CD8-positive, alpha-beta memory T cell (primary cell): ENCODE measurements at regions not wholly inside any gene's neighbourhood (a gene's known extent, or its start where the extent isn't known, plus 50 kb on each side); places are given as distances from the start of the nearest gene placed in this dataset.

Source experiments
- CTCF ChIA-PET: fragments of 350-600 bp; sonication (Branson Sonifier 250); formaldehyde crosslinking; loops from one replicate; lab custom pipeline; 2021; ENCODE audit warnings: antibody characterized with exemption; lab: Charles Lee
- POLR2A ChIA-PET: fragments of 350-600 bp; sonication (Branson Sonifier 250); formaldehyde crosslinking; loops from one replicate; lab custom pipeline; 2021; ENCODE audit warnings: antibody characterized with exemption; lab: Charles Lee
- DNase-seq, 5 donors: peaks; one replicate each; pipeline versions ENCODE4 v3.0.0 to v3.0.0-alpha.2; 2020 to 2022; ENCODE audit warnings: mixed read lengths in 1 of 5
- H3K27ac ChIP-seq: one replicate; pipeline ENCODE4 v1.7.0; 2013; ENCODE audit warnings: low read depth, mild to moderate bottlenecking, low read length, moderate library complexity
- H3K27me3 ChIP-seq: 2 replicates; pipeline ENCODE4 v1.7.0; 2013; ENCODE audit warnings: low read length, mild to moderate bottlenecking; ENCODE audit not compliant: insufficient read depth, poor library complexity, severe bottlenecking
- H3K36me3 ChIP-seq: 2 replicates; pipeline ENCODE4 v1.7.0; 2013; ENCODE audit warnings: mild to moderate bottlenecking, low read length, moderate library complexity; ENCODE audit not compliant: insufficient read depth
- H3K4me1 ChIP-seq: 2 replicates; pipeline ENCODE4 v1.7.0; 2013; ENCODE audit warnings: mild to moderate bottlenecking, low read length, moderate library complexity; ENCODE audit not compliant: insufficient read depth
- H3K4me3 ChIP-seq: 2 replicates; pipeline ENCODE4 v1.7.0; 2013; ENCODE audit warnings: mild to moderate bottlenecking, low read length
- H3K9me3 ChIP-seq: 2 replicates; pipeline ENCODE4 v1.7.0; 2013; ENCODE audit warnings: mild to moderate bottlenecking, low read length
- H3K27ac Mint-ChIP-seq, 8 donors: one replicate each; pipeline ENCODE4 v1.8.0; 2020 to 2021; ENCODE audit warnings: mixed read lengths in 8 of 8, mild to moderate bottlenecking in 6 of 8, inconsistent platforms in 3 of 8, moderate library complexity in 3 of 8
- H3K27me3 Mint-ChIP-seq, 2 donors: one replicate each; pipeline ENCODE4 v1.8.0; 2020 to 2021; ENCODE audit warnings: mixed read lengths in 2 of 2, mild to moderate bottlenecking in 1 of 2, moderate library complexity in 1 of 2
- H3K36me3 Mint-ChIP-seq, 3 donors: one replicate each; pipeline ENCODE4 v1.8.0; 2020 to 2021; ENCODE audit warnings: mixed read lengths in 3 of 3, inconsistent platforms in 1 of 3, mild to moderate bottlenecking in 1 of 3
- H3K4me1 Mint-ChIP-seq, 3 donors: one replicate each; pipeline ENCODE4 v1.8.0; 2020 to 2021; ENCODE audit warnings: mixed read lengths in 3 of 3, inconsistent platforms in 1 of 3, mild to moderate bottlenecking in 1 of 3
- H3K4me3 Mint-ChIP-seq, 7 donors: one replicate each; pipeline ENCODE4 v1.8.0; 2020 to 2021; ENCODE audit warnings: mixed read lengths in 7 of 7, mild to moderate bottlenecking in 6 of 7, moderate library complexity in 4 of 7, inconsistent platforms in 2 of 7
- H3K9me3 Mint-ChIP-seq, 5 donors: one replicate each; pipeline ENCODE4 v1.8.0; 2020 to 2022; ENCODE audit warnings: mixed read lengths in 5 of 5, mild to moderate bottlenecking in 3 of 5, moderate library complexity in 2 of 5, inconsistent platforms in 1 of 5

DNA sequence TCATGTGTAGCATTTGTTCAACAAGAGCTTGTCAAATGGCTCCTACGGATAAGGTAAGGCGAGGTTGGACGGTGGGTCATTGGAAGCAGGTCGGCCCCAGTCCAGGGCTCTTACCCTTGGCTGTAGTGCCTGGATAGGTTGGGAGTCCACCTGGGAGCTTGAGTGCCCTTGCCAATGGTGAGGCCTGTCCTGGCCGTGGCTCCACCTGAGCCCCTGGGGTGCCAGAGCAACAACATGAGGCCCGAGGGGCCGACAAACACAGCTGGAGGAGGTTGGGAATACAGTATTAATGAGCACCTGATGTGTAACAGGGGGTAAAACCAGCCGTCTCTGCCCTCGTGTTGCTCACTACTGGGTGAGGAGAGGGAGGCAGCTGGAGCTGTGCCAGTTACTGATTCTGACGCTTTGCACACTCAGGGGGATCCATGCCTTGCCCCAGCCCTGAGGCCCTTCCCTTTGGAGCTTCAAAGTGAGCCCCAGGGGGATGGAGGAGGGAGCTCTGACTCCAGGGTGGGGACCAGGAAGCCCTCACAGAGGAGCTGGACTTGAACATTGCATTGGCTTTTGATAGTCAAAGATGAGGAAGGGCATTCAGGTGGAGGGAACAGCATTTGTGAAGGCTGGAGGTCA, 87.2 kb downstream of the RHOB start:
- Histone ChIP-seq H3K27me3 (no peaks in the 10 kb centered on the region), H3K4me1 (no peaks in the 10 kb centered on the region), H3K9me3 (no peaks in the 10 kb centered on the region), H3K4me3 (no peak overlapping the region), H3K27ac (no peak overlapping the region), H3K36me3 (no peaks in the 10 kb centered on the region)
- Mint-ChIP-seq H3K27me3 (peaks cover 1 to 9% of the 10 kb centered on the region in 2 donors), H3K4me3 (peak overlapping the region in 1 of 7 donors; percentile 20), H3K36me3 (no peaks in the 10 kb centered on the region), H3K4me1 (no peaks in the 10 kb centered on the region), H3K27ac (no peak overlapping the region), H3K9me3 (no peaks in the 10 kb centered on the region)
- ChIA-PET POLR2A (no interaction called here), CTCF (interaction anchor here (1.0 to 1.3 kb wide), 2 partner anchors 8 to 110 kb away, joined by 3 read pairs; no protein-coding TSS in a partner anchor)
- no peak for DNase-seq

DNA sequence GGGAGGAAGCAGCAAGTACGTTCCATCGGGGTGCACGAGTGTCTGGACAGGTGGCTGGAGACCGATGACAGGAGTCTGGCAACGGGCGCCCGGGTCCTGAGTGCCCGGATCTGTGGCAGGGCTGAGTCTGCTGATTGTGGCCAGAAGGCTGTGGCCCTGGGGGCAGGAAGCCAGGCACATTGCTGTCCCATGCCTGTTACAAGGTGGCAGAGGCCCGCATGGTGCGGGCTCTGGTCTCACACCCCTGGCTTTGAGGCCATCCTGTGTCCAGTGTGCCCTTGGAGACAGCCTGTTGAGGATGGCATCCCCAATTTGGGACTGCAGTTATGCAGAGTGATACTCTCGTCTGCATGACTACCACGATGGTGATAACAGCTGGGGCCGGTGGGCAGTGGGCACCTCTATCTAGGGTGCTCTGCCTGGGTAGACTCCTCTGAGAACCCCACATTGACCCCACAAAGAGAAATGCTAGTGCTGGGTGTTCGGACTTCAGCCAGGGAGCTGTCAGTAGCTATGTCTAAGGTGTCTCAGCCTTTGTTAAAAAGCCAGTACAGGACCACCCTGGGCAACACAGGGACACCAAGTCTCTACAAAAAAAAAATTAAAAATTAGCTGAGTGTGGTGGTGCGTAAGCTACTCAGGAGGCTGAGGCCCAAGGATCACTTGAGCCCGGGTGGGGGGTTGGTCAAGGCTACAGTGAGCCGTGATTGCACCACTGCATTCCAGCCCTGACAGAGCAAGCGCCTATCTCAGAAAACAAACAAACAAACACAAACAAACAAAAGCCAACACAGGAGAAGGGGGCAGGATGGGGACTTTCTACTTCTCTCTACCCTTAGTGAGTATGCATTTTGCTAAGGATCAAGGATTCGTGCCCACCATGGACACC, 88.3 kb downstream of the RHOB start:
- CTCF ChIA-PET = no interaction called here
- no peaks in the 10 kb centered on the region for H3K9me3 ChIP-seq
- Mint-ChIP-seq H3K36me3 (no peaks in the 10 kb centered on the region), H3K4me3 (no peak overlapping the region), H3K9me3 (no peaks in the 10 kb centered on the region), H3K27me3 (peaks cover 1 to 9% of the 10 kb centered on the region in 2 donors), H3K27ac (no peak overlapping the region), H3K4me1 (peaks cover 0 to 1% (median 0%) of the 10 kb centered on the region in 3 donors)
- H3K27me3 ChIP-seq = no peaks in the 10 kb centered on the region
- POLR2A ChIA-PET = no interaction called here
- no peak for DNase-seq
- no peak overlapping the region for H3K27ac ChIP-seq
- no peaks in the 10 kb centered on the region for H3K4me1 ChIP-seq
- no peaks in the 10 kb centered on the region for H3K36me3 ChIP-seq
- H3K4me3 ChIP-seq = no peak overlapping the region

DNA sequence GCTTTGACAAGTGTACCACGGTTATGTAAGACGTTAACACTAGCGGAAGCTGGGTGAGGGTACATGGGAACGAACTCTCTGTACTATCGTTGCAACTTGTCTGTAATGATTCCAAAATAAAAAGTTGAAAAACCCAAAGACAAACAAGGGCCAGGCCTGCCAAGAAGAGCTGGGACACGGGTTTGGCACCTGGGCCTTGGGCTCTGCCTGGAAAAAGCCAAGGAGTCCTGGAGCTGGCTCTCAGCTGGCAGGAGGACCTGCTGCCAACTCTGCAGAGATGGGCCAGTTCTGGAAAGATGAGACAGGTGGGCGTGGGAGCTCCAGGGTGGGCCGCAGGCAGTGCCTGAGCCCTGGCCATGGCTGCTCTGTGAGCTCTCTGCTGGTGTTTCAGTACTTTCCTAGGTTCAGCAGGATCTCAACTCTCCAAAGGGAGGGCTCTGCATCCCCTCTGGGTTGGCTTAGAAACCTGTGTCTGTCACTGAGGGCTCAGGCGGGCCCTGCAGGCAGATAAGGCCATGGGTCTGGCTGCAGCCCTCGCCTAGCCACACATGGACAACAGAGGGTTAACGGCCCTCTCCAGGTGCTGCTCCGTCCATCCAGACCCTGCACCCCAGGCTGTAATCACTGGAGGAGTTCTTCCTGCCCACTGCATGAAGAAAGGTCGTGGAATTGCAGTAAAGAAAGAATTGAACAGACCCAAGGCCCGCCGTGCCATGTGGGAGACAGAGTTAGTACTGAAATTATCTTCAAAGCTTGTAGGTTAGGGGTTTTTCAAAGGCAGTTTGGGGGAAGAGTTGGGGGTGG, 89.9 kb downstream of the RHOB start:
- H3K27me3 Mint-ChIP-seq = peaks cover 3 to 9% of the 10 kb centered on the region in 2 donors
- POLR2A ChIA-PET = no interaction called here
- H3K27ac Mint-ChIP-seq = no peak overlapping the region
- no peaks in the 10 kb centered on the region for H3K36me3 ChIP-seq
- peaks cover 0 to 1% (median 0%) of the 10 kb centered on the region in 3 donors for H3K4me1 Mint-ChIP-seq
- no peaks in the 10 kb centered on the region for H3K9me3 Mint-ChIP-seq
- no peak overlapping the region for H3K4me3 Mint-ChIP-seq
- no peaks in the 10 kb centered on the region for H3K9me3 ChIP-seq
- H3K4me1 ChIP-seq = no peaks in the 10 kb centered on the region
- no peaks in the 10 kb centered on the region for H3K36me3 Mint-ChIP-seq
- no peaks in the 10 kb centered on the region for H3K27me3 ChIP-seq
- DNase-seq = no peak
- no peak overlapping the region for H3K4me3 ChIP-seq
- CTCF ChIA-PET = no interaction called here
- H3K27ac ChIP-seq = no peak overlapping the region

DNA sequence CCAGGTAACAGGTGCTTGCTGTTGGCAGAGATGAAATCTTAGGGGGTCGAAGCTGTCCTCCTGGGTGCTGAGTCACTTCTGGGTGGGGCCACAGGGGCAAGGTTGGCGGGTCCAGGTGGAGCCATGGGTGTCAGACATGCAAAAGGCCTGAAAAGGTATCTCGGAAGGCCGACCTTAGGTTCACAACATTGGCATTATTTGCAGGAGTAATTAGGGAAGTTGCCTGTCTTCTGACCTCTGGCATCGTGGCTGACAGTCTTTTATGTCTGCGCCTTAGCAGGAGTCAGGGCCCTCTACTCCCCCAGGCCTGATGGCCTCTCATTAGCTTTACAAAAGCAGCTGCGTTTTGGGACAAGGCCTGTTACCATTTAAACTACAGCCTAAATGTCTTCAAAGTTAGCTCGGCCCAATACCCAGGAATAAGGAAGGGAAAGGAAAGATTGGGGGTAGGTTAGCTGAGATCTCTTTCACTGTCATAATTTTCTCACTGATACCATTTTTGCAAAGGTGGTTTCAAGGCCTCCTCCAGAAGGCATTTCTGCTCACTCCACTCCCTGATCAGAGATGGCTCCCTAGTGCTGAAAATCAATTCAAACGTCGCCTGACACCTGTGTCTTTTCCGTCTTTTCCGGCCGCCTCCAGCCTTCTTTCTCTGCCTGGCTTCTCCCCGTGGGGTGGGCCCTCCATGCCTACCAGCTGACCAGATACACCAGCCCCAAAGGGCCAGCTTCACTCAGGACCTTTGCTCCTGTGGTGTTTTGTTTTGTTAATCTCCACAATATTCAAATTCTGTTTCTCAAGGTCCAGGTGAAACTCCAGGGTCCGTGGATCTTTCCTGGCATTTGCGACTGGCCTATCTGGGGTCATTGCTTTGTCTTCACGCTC, 90.8 kb downstream of the RHOB start:
- POLR2A ChIA-PET = no interaction called here
- CTCF ChIA-PET = no interaction called here
- H3K27ac ChIP-seq = no peak overlapping the region
- Mint-ChIP-seq H3K4me1 (peaks cover 0 to 1% (median 0%) of the 10 kb centered on the region in 3 donors), H3K27me3 (peaks cover 4 to 13% of the 10 kb centered on the region in 2 donors), H3K9me3 (no peaks in the 10 kb centered on the region), H3K4me3 (no peak overlapping the region), H3K27ac (peak overlapping the region in 1 of 8 donors; percentile 33), H3K36me3 (no peaks in the 10 kb centered on the region)
- H3K4me1 ChIP-seq = no peaks in the 10 kb centered on the region
- H3K9me3 ChIP-seq = no peaks in the 10 kb centered on the region
- no peak for DNase-seq
- H3K4me3 ChIP-seq = no peak overlapping the region
- H3K27me3 ChIP-seq = no peaks in the 10 kb centered on the region
- no peaks in the 10 kb centered on the region for H3K36me3 ChIP-seq

DNA sequence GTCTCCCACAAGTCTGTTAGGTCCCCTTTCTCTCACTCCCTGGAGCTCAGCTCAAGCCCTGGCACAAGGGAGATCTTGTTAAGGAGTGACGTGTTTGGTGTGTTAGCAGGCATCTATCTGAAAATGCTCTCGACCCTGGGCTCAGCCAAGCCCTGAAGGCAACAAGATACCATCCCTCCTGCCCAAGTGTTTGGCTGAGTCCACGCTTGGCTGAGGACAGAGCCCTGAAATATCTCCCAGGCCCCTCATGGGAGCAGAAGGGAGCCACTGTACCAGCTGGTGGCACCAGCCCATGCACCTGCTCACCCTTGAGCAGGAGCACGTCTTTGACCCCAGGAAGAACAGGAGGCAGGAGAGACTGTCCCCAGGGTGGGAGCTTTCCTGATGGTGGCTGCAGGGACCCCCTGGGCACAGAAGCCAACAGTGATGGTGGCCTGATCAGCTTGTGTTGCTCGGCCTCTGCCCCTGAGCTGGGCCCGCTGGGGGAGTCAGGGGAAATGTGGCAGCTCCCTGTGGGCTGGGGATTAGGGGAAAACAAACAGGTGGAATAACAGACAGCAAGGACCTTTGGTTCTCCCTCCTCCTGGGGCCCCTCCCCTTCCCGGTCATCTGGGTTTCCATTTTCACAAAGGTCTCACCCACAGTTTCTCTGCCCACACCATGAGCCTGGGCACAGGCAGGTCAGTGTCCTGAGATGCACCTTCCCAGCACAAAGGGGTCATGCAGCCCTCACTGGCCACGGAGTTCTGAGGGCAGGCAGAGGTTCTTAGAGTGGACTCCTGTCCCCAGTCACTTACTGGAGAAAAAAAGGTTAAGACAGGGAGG, 91.6 kb downstream of the RHOB start:
- Histone ChIP-seq H3K27ac (no peak overlapping the region), H3K9me3 (no peaks in the 10 kb centered on the region), H3K27me3 (no peaks in the 10 kb centered on the region), H3K4me1 (no peaks in the 10 kb centered on the region), H3K4me3 (no peak overlapping the region), H3K36me3 (no peaks in the 10 kb centered on the region)
- Mint-ChIP-seq H3K4me3 (no peak overlapping the region), H3K27me3 (peaks cover 4 to 17% of the 10 kb centered on the region in 2 donors), H3K27ac (no peak overlapping the region), H3K9me3 (no peaks in the 10 kb centered on the region), H3K36me3 (no peaks in the 10 kb centered on the region), H3K4me1 (peaks cover 0 to 1% (median 0%) of the 10 kb centered on the region in 3 donors)
- DNase-seq = no peak
- ChIA-PET CTCF (no interaction called here), POLR2A (no interaction called here)

DNA sequence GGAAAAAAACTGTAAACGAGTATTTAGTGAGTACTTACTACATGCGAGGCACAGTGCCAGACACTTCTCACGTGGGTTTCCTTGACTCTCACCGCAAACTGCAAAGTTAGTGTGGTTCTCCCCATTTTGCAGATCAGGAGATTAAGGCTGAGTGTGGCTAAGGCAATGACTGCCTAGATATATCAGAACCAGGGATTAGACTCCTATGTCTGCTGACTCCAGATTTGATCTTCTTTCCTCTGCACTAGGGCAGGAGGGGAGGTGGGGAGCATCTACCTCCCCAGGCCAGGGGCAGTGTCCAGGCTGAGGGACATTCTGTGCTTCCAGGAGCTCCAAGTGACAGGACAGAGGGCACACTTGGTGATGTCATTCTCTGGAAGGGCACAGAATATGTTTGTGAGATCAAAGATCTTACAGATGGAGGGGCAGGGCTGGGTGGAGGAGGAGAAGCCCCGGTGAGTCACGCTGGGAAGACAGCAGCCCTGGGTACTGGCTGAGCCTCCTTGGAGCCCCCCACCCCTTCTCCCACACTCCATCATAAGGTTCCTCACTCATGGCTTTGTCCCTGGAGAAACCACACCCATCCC, 92.4 kb downstream of the RHOB start:
- H3K27me3 Mint-ChIP-seq = peaks cover 4 to 11% of the 10 kb centered on the region in 2 donors
- no peaks in the 10 kb centered on the region for H3K9me3 ChIP-seq
- DNase-seq = no peak
- ChIA-PET POLR2A (no interaction called here), CTCF (no interaction called here)
- no peaks in the 10 kb centered on the region for H3K27me3 ChIP-seq
- no peak overlapping the region for H3K4me3 Mint-ChIP-seq
- H3K4me1 ChIP-seq = no peaks in the 10 kb centered on the region
- H3K36me3 Mint-ChIP-seq = no peaks in the 10 kb centered on the region
- H3K36me3 ChIP-seq = no peaks in the 10 kb centered on the region
- H3K27ac ChIP-seq = no peak overlapping the region
- no peak overlapping the region for H3K27ac Mint-ChIP-seq
- peaks cover 0 to 1% (median 0%) of the 10 kb centered on the region in 3 donors for H3K4me1 Mint-ChIP-seq
- H3K9me3 Mint-ChIP-seq = no peaks in the 10 kb centered on the region
- H3K4me3 ChIP-seq = no peak overlapping the region
